OCI-LY7 (cell line): ENCODE measurements at regions not wholly inside any gene's neighbourhood (a gene's known extent, or its start where the extent isn't known, plus 50 kb on each side); places are given as distances from the start of the nearest gene placed in this dataset.

Experiments used
- CTCF ChIP-seq: fragments of 200-600 bp; sonication (generic); conservative IDR thresholded peaks from 2 replicates; pipeline ENCODE4 v1.5.1; 2014; ENCODE audit warnings: mild to moderate bottlenecking, antibody characterized with exemption, low read length, moderate library complexity, mixed read lengths
- EZH2phosphoT487 ChIP-seq: fragments of 200-600 bp; sonication (generic); IDR thresholded peaks from 2 replicates; pipeline ENCODE4 v1.6.1; 2018; ENCODE audit warnings: low read depth, borderline replicate concordance, mild to moderate bottlenecking, mixed run types, antibody characterized with exemption, low read length, moderate library complexity, mixed read lengths

- TF ChIP-seq CTCF (no peak), EZH2phosphoT487 (no peak)
Measured at GRCh38 chr3:150291515-150291914, 116.6 kb upstream of the TSC22D2 start.
